GM10248 (cell line): ENCODE measurements at regions not wholly inside any gene's neighbourhood (a gene's known extent, or its start where the extent isn't known, plus 50 kb on each side); places are given as distances from the start of the nearest gene placed in this dataset.

Source experiments
- CTCF ChIA-PET: fragments of 300-600 bp; sonication (Branson Sonifier 250); formaldehyde crosslinking; extraction: SDS; loops from one replicate; lab custom pipeline; 2021; ENCODE audit warnings: antibody characterized with exemption; lab: Yijun Ruan, JAX
- POLR2A ChIA-PET: fragments of 350-650 bp; sonication (Branson Sonifier 250); formaldehyde crosslinking; extraction: SDS; loops from one replicate; lab custom pipeline; 2020; ENCODE audit warnings: antibody characterized with exemption; lab: Yijun Ruan, JAX
- DNase-seq: peaks from one replicate; pipeline ENCODE4 v3.0.0; 2012; ENCODE audit errors: extremely low spot score
- TF ChIP-seq, protein P1 (sequence below): IDR thresholded peaks from 2 replicates; pipeline ENCODE4 v1.5.1; 2012; ENCODE audit warnings: mild to moderate bottlenecking, low read depth; ENCODE audit errors: extremely low read depth, missing control alignments, control extremely low read depth

DNA sequence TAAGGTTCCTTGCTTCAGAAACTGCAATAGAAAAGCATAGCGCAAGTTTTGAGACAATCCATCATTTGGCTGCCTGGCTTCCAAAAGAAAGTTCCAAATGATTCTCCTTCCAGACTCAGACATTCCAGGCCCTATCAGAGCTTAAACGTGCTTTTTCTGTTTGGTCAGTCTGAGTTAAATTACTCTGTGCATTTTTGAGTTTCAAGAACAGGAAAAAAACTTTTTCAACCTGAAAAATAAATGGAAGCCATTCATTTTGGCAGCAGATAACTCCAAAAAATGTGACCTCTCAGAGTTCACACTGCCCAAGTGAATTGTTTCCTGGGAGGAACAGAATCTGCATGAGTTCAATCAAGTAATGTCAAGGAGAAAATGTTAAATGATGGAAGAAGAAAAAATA lies 354.2 kb downstream of the CXCL12 start:
- CTCF ChIA-PET, result interaction anchor here (0.8 to 1.7 kb wide), 10 partner anchors 9 to 358 kb away, joined by 3 to 15 read pairs (median 4); no protein-coding TSS in a partner anchor
- POLR2A ChIA-PET, result no interaction called here
- no peak for DNase-seq
- TF ChIP-seq, protein P1, sequence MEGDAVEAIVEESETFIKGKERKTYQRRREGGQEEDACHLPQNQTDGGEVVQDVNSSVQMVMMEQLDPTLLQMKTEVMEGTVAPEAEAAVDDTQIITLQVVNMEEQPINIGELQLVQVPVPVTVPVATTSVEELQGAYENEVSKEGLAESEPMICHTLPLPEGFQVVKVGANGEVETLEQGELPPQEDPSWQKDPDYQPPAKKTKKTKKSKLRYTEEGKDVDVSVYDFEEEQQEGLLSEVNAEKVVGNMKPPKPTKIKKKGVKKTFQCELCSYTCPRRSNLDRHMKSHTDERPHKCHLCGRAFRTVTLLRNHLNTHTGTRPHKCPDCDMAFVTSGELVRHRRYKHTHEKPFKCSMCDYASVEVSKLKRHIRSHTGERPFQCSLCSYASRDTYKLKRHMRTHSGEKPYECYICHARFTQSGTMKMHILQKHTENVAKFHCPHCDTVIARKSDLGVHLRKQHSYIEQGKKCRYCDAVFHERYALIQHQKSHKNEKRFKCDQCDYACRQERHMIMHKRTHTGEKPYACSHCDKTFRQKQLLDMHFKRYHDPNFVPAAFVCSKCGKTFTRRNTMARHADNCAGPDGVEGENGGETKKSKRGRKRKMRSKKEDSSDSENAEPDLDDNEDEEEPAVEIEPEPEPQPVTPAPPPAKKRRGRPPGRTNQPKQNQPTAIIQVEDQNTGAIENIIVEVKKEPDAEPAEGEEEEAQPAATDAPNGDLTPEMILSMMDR, result no peak

DNA sequence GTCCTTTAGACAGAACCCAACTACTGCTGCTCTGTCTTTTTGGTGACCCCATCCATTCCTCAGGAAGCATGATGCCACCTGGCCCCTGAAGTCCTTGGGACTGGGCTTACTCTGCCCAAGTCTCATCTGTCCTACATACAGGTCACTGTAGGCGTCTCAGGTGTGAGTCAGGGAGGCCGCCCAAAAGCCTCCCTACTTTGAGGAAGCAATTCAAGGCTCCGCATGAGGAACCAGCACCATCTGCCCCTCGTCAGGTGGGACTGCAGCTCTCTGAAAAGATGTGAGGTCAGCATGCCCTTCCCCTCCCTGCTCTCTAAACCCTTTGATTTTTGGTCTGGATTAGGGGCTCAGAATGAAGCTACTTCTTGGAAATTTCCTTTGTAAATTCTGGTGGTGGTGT lies 354.8 kb downstream of the CXCL12 start:
- CTCF ChIA-PET, result interaction anchor here (0.8 to 1.7 kb wide), 14 partner anchors 10 to 360 kb away, joined by 3 to 15 read pairs (median 4); no protein-coding TSS in a partner anchor
- TF ChIP-seq, protein P1, result peak; percentile 31
- peak; percentile 61 for DNase-seq

DNA sequence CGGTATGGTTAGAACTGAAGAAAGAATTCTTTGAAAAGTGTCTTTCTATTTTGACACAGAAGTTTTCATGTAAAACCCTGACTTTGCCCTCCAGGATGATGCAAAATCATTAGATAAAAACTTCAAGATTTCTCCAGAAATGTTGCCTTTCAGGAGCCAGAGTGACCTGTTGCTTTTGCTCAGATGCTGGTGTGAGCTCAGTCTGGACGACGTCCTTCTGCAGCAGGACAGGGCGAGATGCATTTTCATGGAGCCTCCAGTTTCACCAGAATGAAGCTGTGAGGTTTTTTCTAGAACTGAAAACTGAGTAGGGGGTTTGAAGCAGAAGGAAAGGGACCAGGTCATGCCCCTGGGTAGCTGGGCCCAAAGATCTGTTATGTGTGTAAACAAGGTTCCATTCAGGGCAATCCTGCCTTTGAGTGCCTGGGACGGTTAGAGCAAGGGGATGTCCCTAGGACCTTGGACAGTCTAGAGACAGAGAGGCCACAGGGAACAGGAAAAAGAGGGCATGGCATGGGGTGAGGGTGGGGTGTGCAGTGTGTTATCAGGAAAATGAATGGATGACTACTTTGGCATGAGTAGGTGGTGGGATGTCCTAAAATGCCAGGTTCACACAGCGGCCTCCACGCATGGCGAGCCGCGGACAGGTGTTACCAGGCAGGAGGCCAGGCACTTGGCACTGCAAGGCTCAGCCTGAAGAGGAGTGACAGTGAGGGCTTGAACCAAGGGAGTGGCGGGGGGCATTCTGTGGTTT lies 356.3 kb downstream of the CXCL12 start:
- ChIA-PET CTCF (no interaction called here), POLR2A (no interaction called here)
- TF ChIP-seq, protein P1, result no peak
- DNase-seq, result no peak

More for the DNA sequence above, 354.8 kb downstream of the CXCL12 start:
- POLR2A ChIA-PET, result no interaction called here

DNA sequence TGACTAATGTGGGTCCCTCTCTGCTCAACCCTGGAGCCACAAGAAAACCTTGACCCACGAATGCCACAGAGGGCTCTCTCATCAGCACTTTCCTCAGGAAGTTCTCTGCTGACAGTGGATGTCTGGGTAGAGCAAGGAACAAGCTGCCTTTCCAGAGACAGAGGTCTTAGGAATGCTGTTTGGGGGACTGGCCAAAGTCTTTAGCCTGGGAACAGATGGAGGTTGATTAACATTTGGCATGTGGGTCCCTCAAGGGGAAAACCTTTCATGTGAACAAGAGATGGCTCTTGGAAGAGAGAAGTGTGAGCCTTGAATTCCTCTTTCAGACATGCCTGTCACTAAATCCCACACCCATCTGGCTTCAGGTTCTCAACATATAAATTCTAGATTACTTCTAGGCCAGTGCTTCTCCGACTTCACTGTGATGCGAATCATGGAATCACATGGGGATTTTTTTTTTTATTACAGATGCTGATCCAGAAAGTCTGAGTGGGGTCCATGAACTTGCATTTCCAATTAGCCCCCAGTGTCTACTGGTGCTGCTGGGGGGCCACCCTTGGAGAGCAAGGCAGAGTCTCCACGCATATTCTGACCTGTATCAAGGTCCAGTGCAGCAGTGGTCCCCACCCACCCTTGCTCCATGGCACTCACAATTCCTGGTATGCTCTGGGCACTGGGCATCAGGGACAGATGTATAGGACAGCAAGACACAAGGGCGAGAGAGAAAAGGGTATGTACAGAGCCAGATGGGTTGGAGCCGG lies 360.4 kb downstream of the CXCL12 start:
- TF ChIP-seq, protein P1, result no peak
- CTCF ChIA-PET, result interaction anchor here (2.3 kb wide), 1 partner anchor 10 kb away, joined by 7 read pairs; no protein-coding TSS in a partner anchor
- DNase-seq, result no peak
- POLR2A ChIA-PET, result no interaction called here

DNA sequence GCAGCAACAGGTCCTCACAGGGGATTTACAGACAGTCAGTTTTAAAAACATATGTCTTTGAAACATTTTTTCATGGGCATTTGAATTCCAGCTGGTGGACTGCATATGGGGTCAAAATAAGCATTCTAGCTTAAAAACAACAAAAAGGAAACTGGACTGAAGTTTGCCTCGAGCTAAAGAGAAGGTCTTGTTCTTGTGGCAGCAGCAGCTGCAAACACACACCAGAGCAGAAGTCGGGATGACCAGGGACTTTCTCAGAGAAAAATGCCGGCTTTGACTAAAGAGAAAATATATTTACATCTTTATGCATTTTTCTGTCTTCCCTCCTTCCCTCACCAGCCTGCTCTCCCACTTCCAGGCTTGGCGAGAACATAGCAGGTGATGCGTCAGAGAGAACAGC lies 361.4 kb downstream of the CXCL12 start:
- ChIA-PET CTCF (no interaction called here), POLR2A (interaction anchor here (1.3 kb wide), 1 partner anchor 13 kb away, joined by 4 read pairs; no protein-coding TSS in a partner anchor)

DNA sequence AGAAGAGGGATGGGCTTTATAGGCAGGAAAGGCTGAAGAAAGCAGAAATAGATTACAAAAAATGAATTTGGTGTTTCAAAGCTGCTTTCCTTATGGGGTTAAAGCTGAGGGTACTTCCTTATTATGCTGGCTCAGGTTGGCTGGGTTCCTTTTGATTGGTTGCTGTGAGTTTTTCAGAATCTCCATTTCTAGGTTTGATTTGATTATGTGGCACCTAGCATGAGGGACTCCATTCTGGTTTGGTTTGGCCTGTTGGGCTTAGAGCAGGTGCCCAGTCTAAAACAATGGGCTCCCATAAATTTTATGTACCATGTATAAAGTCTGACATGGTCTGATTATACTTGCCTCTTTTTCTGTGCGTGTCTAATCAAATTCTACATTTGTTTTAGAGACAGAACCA lies 362.7 kb downstream of the CXCL12 start:
- no peak for DNase-seq
- ChIA-PET POLR2A (no interaction called here), CTCF (no interaction called here)
- TF ChIP-seq, protein P1, result no peak

More for the DNA sequence above, 361.4 kb downstream of the CXCL12 start:
- TF ChIP-seq, protein P1, result no peak
- no peak for DNase-seq
